HepG2 (cell line): ENCODE measurements at regions not wholly inside any gene's neighbourhood (a gene's known extent, or its start where the extent isn't known, plus 50 kb on each side); places are given as distances from the start of the nearest gene placed in this dataset.

Source experiments
- CC2D1A ChIP-seq: sonication (generic); formaldehyde crosslinking; IDR thresholded peaks from 2 replicates; pipeline ENCODE4 v1.8.1; 2023; ENCODE audit warnings: mild to moderate bottlenecking, missing genetic modification reagents
- GMEB2 ChIP-seq: IDR thresholded peaks from 2 replicates; pipeline ENCODE4 v1.6.1; 2016; ENCODE audit warnings: missing biosample characterization, missing genetic modification reagents, low read depth
- HNF4G ChIP-seq, 2 experiments: sonication (generic) in 1 of 2; formaldehyde crosslinking in 1 of 2; IDR thresholded peaks; 2 replicates each; pipeline versions ENCODE4 v1.4.0 to v1.6.1; 2011 to 2020; ENCODE audit warnings: borderline replicate concordance in 2 of 2, low read depth in 2 of 2, mild to moderate bottlenecking in 2 of 2, low read length in 1 of 2, missing genetic modification reagents in 1 of 2, moderate library complexity in 1 of 2
- MEF2D ChIP-seq: sonication (generic); formaldehyde crosslinking; IDR thresholded peaks from 2 replicates; pipeline ENCODE4 v1.5.1; 2020; ENCODE audit warnings: mild to moderate bottlenecking, missing genetic modification reagents
- NCOR1 ChIP-seq: fragments of 200-600 bp; sonication (generic); IDR thresholded peaks from 2 replicates; pipeline ENCODE4 v1.7.0; 2017; ENCODE audit warnings: antibody characterized with exemption, low read length, borderline replicate concordance
- NFE2L1 ChIP-seq: sonication (generic); formaldehyde crosslinking; IDR thresholded peaks from 2 replicates; pipeline ENCODE4 v1.4.0; 2020; ENCODE audit warnings: missing genetic modification reagents, mild to moderate bottlenecking, borderline replicate concordance
- NFIB ChIP-seq: sonication (generic); formaldehyde crosslinking; IDR thresholded peaks from 2 replicates; pipeline ENCODE4 v1.9.0; 2021; ENCODE audit warnings: missing genetic modification reagents, mild to moderate bottlenecking, borderline replicate concordance
- NR2F6 ChIP-seq, 2 experiments: IDR thresholded peaks; 2 replicates each; pipeline ENCODE4 v1.6.1; 2016; ENCODE audit warnings: antibody characterized with exemption in 1 of 2, mild to moderate bottlenecking in 1 of 2
- TRIM24 ChIP-seq: sonication (generic); formaldehyde crosslinking; IDR thresholded peaks from 2 replicates; pipeline ENCODE4 v1.8.0; 2022; ENCODE audit warnings: mild to moderate bottlenecking, missing genetic modification reagents
- ZFP41 ChIP-seq: sonication (generic); formaldehyde crosslinking; IDR thresholded peaks from 2 replicates; pipeline ENCODE4 v1.4.0; 2020; ENCODE audit warnings: mild to moderate bottlenecking, missing genetic modification reagents, borderline replicate concordance
- ZFY ChIP-seq: sonication (generic); formaldehyde crosslinking; IDR thresholded peaks from 2 replicates; pipeline ENCODE4 v1.4.0; 2020; ENCODE audit warnings: missing genetic modification reagents
- ZNF180 ChIP-seq: sonication (generic); formaldehyde crosslinking; IDR thresholded peaks from 2 replicates; pipeline ENCODE4 v1.4.0; 2020; ENCODE audit warnings: low read depth, missing genetic modification reagents, borderline replicate concordance
- ZNF34 ChIP-seq: sonication (generic); formaldehyde crosslinking; IDR thresholded peaks from 2 replicates; pipeline ENCODE4 v1.4.0; 2020; ENCODE audit warnings: mild to moderate bottlenecking, missing genetic modification reagents, borderline replicate concordance
- ZNF350 ChIP-seq: sonication (generic); formaldehyde crosslinking; IDR thresholded peaks from 2 replicates; pipeline ENCODE4 v1.4.0; 2020; ENCODE audit warnings: mild to moderate bottlenecking, low read depth, missing genetic modification reagents, borderline replicate concordance
- ZNF383 ChIP-seq: sonication (generic); formaldehyde crosslinking; IDR thresholded peaks from 2 replicates; pipeline ENCODE4 v1.4.0; 2020; ENCODE audit warnings: missing genetic modification reagents, mild to moderate bottlenecking, borderline replicate concordance
- ZNF468 ChIP-seq: sonication (generic); formaldehyde crosslinking; IDR thresholded peaks from 2 replicates; pipeline ENCODE4 v1.8.0; 2022; ENCODE audit warnings: mild to moderate bottlenecking, moderate library complexity, missing genetic modification reagents
- ZNF501 ChIP-seq: sonication (generic); formaldehyde crosslinking; IDR thresholded peaks from 2 replicates; pipeline ENCODE4 v1.5.1; 2020; ENCODE audit warnings: mild to moderate bottlenecking, moderate library complexity, missing genetic modification reagents
- ZNF644 ChIP-seq: IDR thresholded peaks from 2 replicates; pipeline ENCODE4 v1.6.1; 2016; ENCODE audit warnings: low read depth
- ZNF672 ChIP-seq: sonication (generic); formaldehyde crosslinking; IDR thresholded peaks from 2 replicates; pipeline ENCODE4 v1.8.1; 2022; ENCODE audit warnings: missing genetic modification reagents
- ZNF83 ChIP-seq: sonication (generic); formaldehyde crosslinking; IDR thresholded peaks from 2 replicates; pipeline ENCODE4 v1.4.0; 2020; ENCODE audit warnings: missing genetic modification reagents, mild to moderate bottlenecking, borderline replicate concordance
- ZNF850 ChIP-seq: sonication (generic); formaldehyde crosslinking; conservative IDR thresholded peaks from 2 replicates; pipeline ENCODE4 v1.9.0; 2021; ENCODE audit warnings: mild to moderate bottlenecking, missing genetic modification reagents
- TF ChIP-seq, protein P1 (sequence below): sonication (generic); formaldehyde crosslinking; IDR thresholded peaks from 2 replicates; pipeline ENCODE4 v1.8.0; 2022; ENCODE audit warnings: missing genetic modification reagents, mild to moderate bottlenecking, inconsistent platforms, borderline replicate concordance
- TF ChIP-seq, protein P2 (sequence below): sonication (generic); formaldehyde crosslinking; IDR thresholded peaks from 2 replicates; pipeline ENCODE4 v1.4.0; 2020; ENCODE audit warnings: mild to moderate bottlenecking, missing genetic modification reagents
- TF ChIP-seq, protein P3 (sequence below): IDR thresholded peaks from 2 replicates; pipeline ENCODE4 v1.6.1; 2016
- TF ChIP-seq, protein P4 (sequence below): sonication (generic); formaldehyde crosslinking; IDR thresholded peaks from 2 replicates; pipeline ENCODE4 v1.4.0; 2020; ENCODE audit warnings: missing genetic modification reagents

GRCh38 chr2:136434251-136434715, 316.3 kb upstream of the CXCR4 start (continued):
- TF ChIP-seq ZNF34 (CRISPR knock-in tag) (no peak), ZFY (CRISPR knock-in tag) (no peak), CC2D1A (CRISPR knock-in tag) (no peak), TRIM24 (CRISPR knock-in tag) (peak; percentile 81; the same call in 1 of the 2 replicates), NCOR1 (peak; percentile 44; the same call in 1 of the 2 replicates), ZFP41 (CRISPR knock-in tag) (no peak), ZNF83 (CRISPR knock-in tag) (no peak), NR2F6 (IDR thresholded peaks at IDR 0.05) (no peak), NR2F6 (CRISPR knock-in tag; IDR thresholded peaks at IDR 0.05) (no peak), HNF4G (IDR thresholded peaks at IDR 0.05; ENCODE audit: borderline replicate concordance, low read depth, low read length) (peak; percentile 62), HNF4G (CRISPR knock-in tag; IDR thresholded peaks at IDR 0.05; ENCODE audit: borderline replicate concordance, low read depth) (no peak), ZNF383 (no peak), NFE2L1 (no peak), ZNF180 (CRISPR knock-in tag) (no peak), ZNF644 (peak; percentile 46; the same call in 1 of the 2 replicates), ZNF850 (CRISPR knock-in tag) (no peak), ZNF501 (CRISPR knock-in tag) (no peak), ZNF350 (CRISPR knock-in tag) (no peak), MEF2D (CRISPR knock-in tag) (no peak), ZNF672 (no peak), GMEB2 (CRISPR knock-in tag) (no peak), ZNF468 (CRISPR knock-in tag) (no peak), NFIB (CRISPR knock-in tag) (no peak)
- TF ChIP-seq, protein P1, sequence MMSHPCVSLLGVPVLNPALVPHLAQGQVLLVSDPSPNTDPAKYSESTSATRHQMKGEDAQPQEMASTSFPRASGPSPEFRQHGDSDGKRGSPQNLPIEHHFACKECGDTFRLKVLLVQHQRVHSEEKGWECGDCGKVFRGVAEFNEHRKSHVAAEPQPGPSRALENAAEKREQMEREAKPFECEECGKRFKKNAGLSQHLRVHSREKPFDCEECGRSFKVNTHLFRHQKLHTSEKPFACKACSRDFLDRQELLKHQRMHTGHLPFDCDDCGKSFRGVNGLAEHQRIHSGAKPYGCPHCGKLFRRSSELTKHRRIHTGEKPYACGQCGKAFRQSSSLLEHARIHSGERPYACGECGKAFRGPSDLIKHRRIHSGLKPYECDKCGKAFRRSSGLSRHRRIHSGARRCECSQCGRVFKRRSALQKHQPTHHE (CRISPR knock-in tag) = no peak
- TF ChIP-seq, protein P2, sequence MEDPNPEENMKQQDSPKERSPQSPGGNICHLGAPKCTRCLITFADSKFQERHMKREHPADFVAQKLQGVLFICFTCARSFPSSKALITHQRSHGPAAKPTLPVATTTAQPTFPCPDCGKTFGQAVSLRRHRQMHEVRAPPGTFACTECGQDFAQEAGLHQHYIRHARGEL (CRISPR knock-in tag) = no peak
- TF ChIP-seq, protein P3, sequence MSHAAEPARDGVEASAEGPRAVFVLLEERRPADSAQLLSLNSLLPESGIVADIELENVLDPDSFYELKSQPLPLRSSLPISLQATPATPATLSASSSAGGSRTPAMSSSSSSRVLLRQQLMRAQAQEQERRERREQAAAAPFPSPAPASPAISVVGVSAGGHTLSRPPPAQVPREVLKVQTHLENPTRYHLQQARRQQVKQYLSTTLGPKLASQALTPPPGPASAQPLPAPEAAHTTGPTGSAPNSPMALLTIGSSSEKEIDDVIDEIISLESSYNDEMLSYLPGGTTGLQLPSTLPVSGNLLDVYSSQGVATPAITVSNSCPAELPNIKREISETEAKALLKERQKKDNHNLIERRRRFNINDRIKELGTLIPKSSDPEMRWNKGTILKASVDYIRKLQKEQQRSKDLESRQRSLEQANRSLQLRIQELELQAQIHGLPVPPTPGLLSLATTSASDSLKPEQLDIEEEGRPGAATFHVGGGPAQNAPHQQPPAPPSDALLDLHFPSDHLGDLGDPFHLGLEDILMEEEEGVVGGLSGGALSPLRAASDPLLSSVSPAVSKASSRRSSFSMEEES (CRISPR knock-in tag) = no peak
- TF ChIP-seq, protein P4, sequence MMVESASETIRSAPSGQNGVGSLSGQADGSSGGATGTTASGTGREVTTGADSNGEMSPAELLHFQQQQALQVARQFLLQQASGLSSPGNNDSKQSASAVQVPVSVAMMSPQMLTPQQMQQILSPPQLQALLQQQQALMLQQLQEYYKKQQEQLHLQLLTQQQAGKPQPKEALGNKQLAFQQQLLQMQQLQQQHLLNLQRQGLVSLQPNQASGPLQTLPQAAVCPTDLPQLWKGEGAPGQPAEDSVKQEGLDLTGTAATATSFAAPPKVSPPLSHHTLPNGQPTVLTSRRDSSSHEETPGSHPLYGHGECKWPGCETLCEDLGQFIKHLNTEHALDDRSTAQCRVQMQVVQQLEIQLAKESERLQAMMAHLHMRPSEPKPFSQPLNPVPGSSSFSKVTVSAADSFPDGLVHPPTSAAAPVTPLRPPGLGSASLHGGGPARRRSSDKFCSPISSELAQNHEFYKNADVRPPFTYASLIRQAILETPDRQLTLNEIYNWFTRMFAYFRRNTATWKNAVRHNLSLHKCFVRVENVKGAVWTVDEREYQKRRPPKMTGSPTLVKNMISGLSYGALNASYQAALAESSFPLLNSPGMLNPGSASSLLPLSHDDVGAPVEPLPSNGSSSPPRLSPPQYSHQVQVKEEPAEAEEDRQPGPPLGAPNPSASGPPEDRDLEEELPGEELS (CRISPR knock-in tag) = no peak
